GM19468 (cell line): ENCODE measurements at regions not wholly inside any gene's neighbourhood (a gene's known extent, or its start where the extent isn't known, plus 50 kb on each side); places are given as distances from the start of the nearest gene placed in this dataset.
"Not testable (repeated sequence)": the region's sequence is repeated elsewhere in the genome, so short reads cannot be mapped to it uniquely, and the experiment has no call there.

Source experiments
- ATAC-seq: cut with Tn5 transposase; IDR thresholded peaks from one replicate; pipeline ENCODE4 v1.9.1; 2021; ENCODE audit warnings: mild to moderate bottlenecking, moderate library complexity, moderate number of reproducible peaks; ENCODE audit not compliant: unreplicated experiment; ENCODE audit errors: extremely low read depth

- ATAC-seq = no peak
These were observed 119.7 kb downstream of the CETN3 start for GRCh38 chr5:90289837-90290236.

- ATAC-seq = no peak
These were observed 122.5 kb downstream of the CETN3 start for GRCh38 chr5:90287036-90287435.

GRCh38 chr5:90285581-90285980, 124.0 kb downstream of the CETN3 start:
- no peak for ATAC-seq

GRCh38 chr5:90284375-90284774, 125.2 kb downstream of the CETN3 start:
- no peak for ATAC-seq

GRCh38 chr5:90279091-90279490, 130.5 kb downstream of the CETN3 start:
- no peak for ATAC-seq

GRCh38 chr5:90274216-90274615, 135.3 kb downstream of the CETN3 start:
- no peak for ATAC-seq

- ATAC-seq = no peak
These were observed 141.9 kb downstream of the CETN3 start for GRCh38 chr5:90267646-90268045.

GRCh38 chr5:90265545-90265857, 144.1 kb downstream of the CETN3 start:
- ATAC-seq = no peak

GRCh38 chr5:90264689-90265544, 144.6 kb downstream of the CETN3 start:
- ATAC-seq = no peak

GRCh38 chr5:90263102-90263820, 146.3 kb downstream of the CETN3 start:
- ATAC-seq = no peak

GRCh38 chr5:90251447-90251846, 158.1 kb downstream of the CETN3 start:
- ATAC-seq = no peak

GRCh38 chr5:90248640-90249039, 160.9 kb downstream of the CETN3 start:
- ATAC-seq = no peak

- ATAC-seq = not testable (repeated sequence)
These were observed 165.7 kb downstream of the CETN3 start for GRCh38 chr5:90243848-90244247.

GRCh38 chr5:90233476-90233875, 176.1 kb downstream of the CETN3 start:
- ATAC-seq = no peak

- no peak for ATAC-seq
These were observed 177.9 kb downstream of the CETN3 start for GRCh38 chr5:90231688-90232087.

GRCh38 chr5:90227683-90228082, 181.9 kb downstream of the CETN3 start:
- no peak for ATAC-seq

- no peak for ATAC-seq
These were observed 183.0 kb downstream of the CETN3 start for GRCh38 chr5:90226433-90227099.

- ATAC-seq = no peak
These were observed 185.2 kb downstream of the CETN3 start for GRCh38 chr5:90224342-90224741.

GRCh38 chr5:90223756-90224155, 185.8 kb downstream of the CETN3 start:
- no peak for ATAC-seq

GRCh38 chr5:90221951-90222350, 187.6 kb downstream of the CETN3 start:
- no peak for ATAC-seq

GRCh38 chr5:90220554-90220953, 189.0 kb downstream of the CETN3 start:
- no peak for ATAC-seq
